Activated T-cell treated with anti-CD3 and anti-CD28 coated beads for 48 hours (primary cell): ENCODE measurements at regions not wholly inside any gene's neighbourhood (a gene's known extent, or its start where the extent isn't known, plus 50 kb on each side); places are given as distances from the start of the nearest gene placed in this dataset.
"Not testable (repeated sequence)": the region's sequence is repeated elsewhere in the genome, so short reads cannot be mapped to it uniquely, and the experiment has no call there.

Experiments used
- DNase-seq: peaks from one replicate; pipeline ENCODE4 v3.0.0-alpha.2; 2020; ENCODE audit warnings: low read depth

- no peak for DNase-seq
Observed at GRCh38 chr5:89349246-89349980, 466.4 kb upstream of the MEF2C start.

DNA sequence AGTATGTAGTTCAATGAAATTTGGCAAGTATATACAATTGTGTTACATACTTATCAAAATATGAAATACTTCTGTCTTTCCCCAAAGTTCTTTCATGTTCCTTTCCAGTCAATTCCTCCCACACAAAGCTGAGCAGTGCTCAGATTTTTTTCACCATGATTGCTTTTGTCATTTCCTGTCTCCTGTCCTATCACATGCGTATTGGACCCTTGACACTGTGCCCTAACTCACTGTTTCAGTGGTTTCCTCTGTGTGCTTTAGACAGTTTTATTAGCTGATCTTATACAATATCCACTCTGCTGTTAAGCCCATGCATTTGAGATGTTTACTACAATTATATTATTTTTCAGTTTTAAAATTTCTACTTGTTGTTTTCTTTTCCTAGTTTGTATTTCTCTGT lies 463.6 kb upstream of the MEF2C start:
- DNase-seq: no peak

- peak; percentile 0 for DNase-seq
Observed at GRCh38 chr5:89343666-89344065, 460.7 kb upstream of the MEF2C start.

DNA sequence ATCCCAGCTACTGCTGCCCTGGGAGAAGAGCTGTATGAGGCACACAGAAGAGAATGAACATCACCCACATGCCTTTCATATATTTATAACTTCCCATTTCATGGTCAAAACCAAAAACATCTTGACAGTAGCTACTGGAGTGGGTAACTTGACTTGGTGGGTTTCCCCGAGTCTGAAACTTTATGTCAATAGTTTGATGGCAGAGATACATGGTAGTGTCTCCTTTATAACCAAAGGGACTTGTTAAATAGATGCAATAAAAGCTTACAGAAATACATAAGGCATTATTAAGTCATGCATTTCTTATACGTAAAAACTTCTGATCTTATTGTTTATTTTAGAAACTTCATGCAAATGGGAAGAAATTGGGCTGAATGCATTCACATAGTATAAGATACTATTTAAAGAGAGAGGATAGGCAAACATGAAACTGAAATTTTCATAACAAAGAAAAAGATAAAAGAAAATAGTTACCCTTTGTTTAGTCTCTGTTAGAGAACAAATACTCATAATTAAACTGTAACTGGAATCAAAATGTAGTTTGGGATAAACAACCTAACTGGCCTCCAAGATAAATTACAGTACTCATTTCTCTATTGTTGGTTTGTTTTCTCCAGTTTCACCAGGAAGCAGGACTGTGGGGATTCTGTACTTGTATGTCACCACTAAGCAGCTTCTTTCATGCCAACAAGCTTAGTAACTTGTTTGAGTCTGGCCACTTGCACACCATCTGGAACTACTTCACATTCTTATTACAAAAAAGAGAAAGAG lies 459.3 kb upstream of the MEF2C start:
- DNase-seq: no peak

GRCh38 chr5:89338935-89339334 lies 456.0 kb upstream of the MEF2C start:
- no peak for DNase-seq

DNA sequence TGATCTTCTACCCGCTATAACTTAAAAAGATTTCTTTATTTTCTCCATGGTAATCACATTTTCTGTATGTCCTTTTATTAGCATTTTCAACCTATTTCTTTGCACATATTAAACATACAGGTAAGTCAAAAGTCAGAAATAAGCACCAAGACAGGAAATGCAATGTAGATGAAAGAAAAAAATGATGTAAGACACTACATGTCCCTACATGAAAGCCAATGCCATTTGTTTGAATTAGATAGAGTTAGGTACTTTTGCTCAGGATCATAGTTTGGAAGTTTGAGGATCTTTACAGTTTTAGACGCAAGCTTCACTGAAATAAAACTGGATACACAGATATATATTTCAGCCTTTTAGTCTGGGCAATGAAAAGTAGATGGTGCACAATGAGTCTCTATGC lies 453.1 kb upstream of the MEF2C start:
- no peak for DNase-seq

- no peak for DNase-seq
Observed at GRCh38 chr5:89330140-89330539, 447.2 kb upstream of the MEF2C start.

GRCh38 chr5:89327608-89328007 lies 444.6 kb upstream of the MEF2C start:
- DNase-seq: no peak

GRCh38 chr5:89324990-89325389 lies 442.0 kb upstream of the MEF2C start:
- no peak for DNase-seq

DNA sequence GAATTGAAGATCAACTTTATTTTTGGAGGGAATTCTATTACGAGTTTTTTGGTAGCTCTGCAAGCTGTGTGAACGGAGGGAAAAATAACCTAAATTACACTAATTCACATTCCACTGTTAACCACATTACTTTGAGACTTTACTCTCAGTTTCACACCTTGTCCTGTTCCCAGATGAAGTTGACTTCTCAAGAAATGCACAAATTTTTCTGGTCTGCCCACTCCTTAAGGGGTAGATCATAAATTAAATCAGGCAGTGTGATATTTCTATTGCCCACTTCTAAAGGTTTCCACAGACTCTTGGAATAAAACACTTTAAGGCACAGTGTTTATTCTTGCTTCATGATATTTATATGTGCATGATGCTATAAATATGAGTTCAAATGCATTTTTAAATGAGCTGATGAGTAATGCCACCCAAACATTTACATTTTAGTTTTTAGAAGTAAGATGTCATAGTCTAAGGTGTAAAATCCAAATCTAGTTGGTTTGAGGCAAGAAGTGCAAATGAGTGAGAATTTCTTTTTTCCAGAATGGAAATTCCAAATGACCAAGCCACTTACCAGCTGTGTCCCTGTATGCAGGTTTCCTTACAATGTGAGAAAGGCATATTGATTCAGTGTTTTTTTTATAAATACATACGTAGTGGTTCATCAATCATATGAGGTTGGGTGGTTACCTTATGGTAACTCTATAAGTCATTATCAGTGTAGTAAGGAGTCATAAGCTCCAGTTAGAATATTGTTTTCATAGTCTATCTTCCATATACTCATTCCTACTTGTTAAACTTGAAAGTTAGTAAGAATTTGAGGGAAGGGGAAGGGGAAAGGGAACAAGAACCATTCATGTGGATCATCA lies 437.7 kb upstream of the MEF2C start:
- no peak for DNase-seq

DNA sequence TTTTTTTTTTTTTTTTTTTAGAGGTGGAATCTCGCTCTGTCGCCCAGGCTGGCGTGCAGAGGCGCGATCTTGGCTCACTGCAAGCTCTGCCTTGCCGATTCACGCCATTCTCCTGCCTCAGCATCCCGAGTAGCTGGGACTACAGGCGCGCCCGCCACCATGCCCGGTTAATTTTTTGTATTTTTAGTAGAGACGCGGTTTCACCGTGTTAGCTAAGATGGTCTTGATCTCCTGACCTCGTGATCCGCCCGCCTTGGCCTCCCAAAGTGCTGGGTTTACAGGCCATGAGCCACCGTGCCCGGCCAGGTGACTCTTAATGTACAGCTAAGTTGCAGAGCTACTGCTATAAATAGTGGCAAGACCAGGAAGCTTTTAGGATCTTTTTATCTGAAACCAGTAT lies 434.9 kb upstream of the MEF2C start:
- DNase-seq: not testable (repeated sequence)

DNA sequence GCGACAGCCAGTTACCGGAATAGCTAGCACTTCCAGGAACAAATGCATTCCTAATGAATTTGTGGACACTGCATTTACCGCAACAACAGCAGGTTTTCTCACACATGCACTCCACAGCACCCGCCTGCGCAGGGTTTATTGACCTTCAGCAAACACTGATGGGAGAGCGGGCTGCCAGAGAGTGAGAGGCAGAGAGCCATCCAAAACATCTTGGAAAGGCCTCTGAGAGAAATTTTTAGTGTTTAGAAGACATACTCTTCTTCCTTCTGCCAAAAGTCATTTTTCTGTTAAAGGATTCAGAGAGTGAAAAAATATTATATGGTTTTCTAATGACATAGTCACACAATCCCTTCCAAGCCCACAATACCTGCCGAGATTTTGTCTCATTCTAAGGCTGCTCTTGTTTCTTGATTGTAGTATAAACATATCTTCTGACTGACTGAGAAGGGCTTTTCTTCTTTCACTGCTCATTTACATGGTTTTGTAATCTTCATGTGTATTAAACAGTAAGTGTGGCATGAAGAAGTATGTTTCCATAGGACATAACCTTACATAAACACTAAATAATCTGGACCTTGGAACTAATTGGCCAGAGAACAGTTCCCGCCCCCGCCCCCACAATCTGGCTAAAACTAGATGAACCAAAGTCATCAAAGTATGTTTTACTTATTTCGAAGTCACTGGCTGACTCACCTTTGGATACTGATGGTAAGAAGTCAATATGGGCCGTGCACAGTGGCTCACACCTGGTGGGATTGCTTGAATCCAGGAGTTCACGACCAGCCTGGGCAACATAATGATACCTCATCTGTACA lies 432.5 kb upstream of the MEF2C start:
- DNase-seq: no peak

DNA sequence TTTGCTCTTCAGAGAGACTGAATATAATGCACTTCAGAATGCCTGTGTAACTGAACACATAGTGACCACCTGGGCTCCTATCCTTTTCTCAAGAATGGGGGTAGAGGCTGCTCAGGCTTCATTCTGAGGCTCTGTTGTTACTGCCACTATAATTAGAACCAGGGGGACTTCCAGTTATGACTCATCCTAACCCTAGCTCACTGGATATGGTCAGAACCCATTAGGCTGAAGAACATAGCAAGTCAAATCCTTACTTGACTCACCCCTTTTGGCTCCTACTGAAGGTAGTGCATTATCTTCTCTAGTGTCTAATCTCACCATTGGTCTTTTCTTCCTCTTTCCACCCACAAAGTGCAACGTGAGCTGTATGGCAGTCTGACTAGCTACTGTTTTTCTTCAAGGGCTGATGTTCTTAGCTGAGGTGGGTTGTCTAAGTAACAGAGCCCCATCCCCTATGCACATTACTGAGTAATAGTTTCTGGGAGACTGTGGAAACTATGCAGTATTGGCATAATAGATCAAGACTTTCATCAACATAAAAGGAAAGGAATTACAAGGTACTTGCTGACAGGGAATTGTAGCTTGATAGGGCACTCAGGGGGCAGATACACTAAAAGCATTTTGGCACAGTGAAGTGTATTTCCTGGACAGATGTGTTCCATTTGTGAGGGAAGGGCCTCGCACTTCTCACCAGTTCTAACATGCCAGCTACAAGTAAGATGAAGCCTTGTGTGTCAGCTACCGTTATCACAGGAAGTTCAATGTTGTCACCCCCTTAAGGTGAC lies 431.0 kb upstream of the MEF2C start:
- no peak for DNase-seq

DNA sequence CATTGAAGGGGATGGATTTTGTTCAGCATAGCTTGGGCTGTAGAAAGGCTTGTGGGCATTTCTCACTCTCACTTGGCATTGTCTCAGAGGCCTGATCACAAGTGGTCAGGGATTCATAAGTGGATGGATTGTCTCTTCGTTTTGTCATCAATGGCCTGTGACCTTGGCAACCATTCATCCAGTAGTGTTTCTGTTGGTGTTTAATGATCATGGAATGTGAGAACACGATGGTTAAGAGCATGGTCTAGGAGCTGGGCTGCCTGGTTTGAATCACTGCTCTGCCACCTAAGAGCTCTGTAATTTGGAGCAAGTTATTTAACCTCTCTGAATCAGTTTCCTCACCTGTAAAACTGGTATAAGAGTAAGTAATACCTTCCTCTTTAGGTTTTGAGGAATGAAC lies 430.1 kb upstream of the MEF2C start:
- no peak for DNase-seq

DNA sequence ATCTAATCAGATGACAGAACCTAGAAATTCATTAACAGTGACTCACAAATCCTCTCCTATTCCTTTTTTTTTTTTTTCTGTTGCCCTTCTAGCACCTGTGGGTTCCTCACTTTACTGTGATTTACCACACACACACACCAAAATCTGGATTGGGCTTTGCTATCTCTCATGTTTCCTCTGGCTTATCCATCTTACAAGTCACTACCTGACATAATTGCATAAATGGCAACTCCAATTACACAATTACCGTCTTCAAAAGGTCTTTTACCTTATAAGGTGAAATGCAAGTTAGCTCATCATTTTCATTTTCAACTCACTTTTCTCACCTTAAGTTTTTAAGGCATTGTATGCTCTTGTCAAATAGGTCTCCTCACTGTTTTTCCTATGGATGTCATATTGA lies 426.3 kb upstream of the MEF2C start:
- no peak for DNase-seq

GRCh38 chr5:89308606-89309040 lies 425.6 kb upstream of the MEF2C start:
- DNase-seq: no peak

DNA sequence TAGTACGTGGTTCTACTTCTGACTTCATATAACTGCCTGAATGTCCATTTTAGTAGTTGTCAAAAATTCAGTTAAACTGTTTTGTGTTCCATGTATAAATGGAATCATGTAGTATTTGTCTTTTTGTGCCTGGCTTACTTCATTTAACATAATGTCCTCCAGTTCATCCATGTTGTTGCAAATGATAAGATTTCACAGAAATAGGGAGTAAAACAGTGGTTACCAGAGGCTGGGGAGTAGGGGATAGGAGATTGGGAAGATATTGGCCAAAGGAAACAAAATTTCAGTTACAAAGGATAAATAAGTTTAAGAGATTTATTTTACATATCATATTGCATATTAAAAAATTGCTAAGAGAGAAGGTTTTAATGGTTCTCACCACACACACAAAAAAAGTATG lies 425.0 kb upstream of the MEF2C start:
- DNase-seq: no peak

DNA sequence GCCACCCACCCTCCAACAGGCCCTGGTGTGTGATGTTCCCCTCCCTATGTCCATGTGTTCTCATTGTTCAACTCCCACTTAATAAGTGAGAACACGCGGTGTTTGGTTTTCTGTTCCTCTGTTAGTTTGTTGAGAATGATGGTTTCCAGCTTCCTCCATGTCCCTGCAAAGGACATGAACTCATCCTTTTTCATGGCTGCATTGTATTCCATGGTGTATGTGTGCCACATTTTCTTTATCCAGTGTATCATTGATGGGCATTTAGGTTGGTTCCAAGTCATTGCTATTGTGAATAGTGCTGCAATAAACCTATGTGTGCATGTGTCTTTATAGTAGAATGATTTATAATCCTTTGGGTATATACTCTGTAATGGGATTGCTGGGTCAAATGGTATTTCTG lies 424.2 kb upstream of the MEF2C start:
- not testable (repeated sequence) for DNase-seq

DNA sequence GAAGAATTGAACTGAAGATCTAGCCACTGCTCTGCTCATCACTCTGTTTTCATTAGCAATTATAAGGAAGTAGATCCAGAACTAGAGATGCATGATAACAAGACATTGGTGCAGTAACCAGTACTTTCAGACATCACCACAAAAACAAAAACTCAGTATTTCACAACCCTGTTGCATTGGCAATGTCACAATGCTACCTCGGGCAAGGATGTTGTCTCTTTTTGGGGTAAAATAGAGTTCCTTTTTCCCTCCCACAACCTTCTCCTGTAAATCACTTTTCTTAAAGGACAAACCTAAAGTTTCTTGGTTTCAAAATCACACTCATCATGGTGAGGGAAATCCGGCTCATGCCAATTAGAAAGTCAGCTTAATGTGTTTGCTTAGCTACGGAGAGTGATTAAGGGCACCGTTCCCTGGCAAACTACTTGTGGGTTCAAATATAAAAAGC lies 420.1 kb upstream of the MEF2C start:
- no peak for DNase-seq

- DNase-seq: no peak
Observed at GRCh38 chr5:89302102-89302891, 419.3 kb upstream of the MEF2C start.
